GM23338 (cell line): ENCODE measurements at regions not wholly inside any gene's neighbourhood (a gene's known extent, or its start where the extent isn't known, plus 50 kb on each side); places are given as distances from the start of the nearest gene placed in this dataset.

Experiments
- ATAC-seq: fragments of 200-7000 bp; cut with Tn5 transposase; 3 replicates; pipeline ENCODE4 v1.9.1; 2020
- DNase-seq: peaks from one replicate; pipeline ENCODE4 v3.0.0-alpha.2; 2015; ENCODE audit warnings: low spot score
- H2AFZ ChIP-seq: fragments of 200-600 bp; sonication (generic); 2 replicates; pipeline ENCODE4 v1.8.0; 2016; ENCODE audit warnings: antibody characterized with exemption, mild to moderate bottlenecking, moderate library complexity
- H3F3A ChIP-seq: fragments of 200-600 bp; sonication (generic); replicated peaks from 2 replicates; pipeline ENCODE4 v1.8.0; 2017; ENCODE audit warnings: antibody characterized with exemption, mixed run types, low read depth
- H3K27ac ChIP-seq: fragments of 200-600 bp; sonication (generic); 2 replicates; pipeline ENCODE4 v1.6.1; 2016; ENCODE audit warnings: low read depth
- H3K27me3 ChIP-seq: fragments of 200-600 bp; sonication (generic); 2 replicates; pipeline ENCODE4 v1.8.0; 2016; ENCODE audit warnings: mild to moderate bottlenecking, mixed run types, moderate library complexity; ENCODE audit not compliant: insufficient read depth
- H3K36me3 ChIP-seq: fragments of 200-600 bp; sonication (generic); 2 replicates; pipeline ENCODE4 v1.8.0; 2016; ENCODE audit warnings: mild to moderate bottlenecking; ENCODE audit not compliant: insufficient read depth
- H3K4me1 ChIP-seq: fragments of 200-600 bp; sonication (generic); 2 replicates; pipeline ENCODE4 v1.8.0; 2016; ENCODE audit warnings: mild to moderate bottlenecking, moderate library complexity; ENCODE audit not compliant: insufficient read depth
- H3K4me2 ChIP-seq: fragments of 200-600 bp; sonication (generic); 2 replicates; pipeline ENCODE4 v1.7.1; 2017; ENCODE audit warnings: mixed run types
- H3K4me3 ChIP-seq: fragments of 200-600 bp; sonication (generic); 2 replicates; pipeline ENCODE4 v1.6.1; 2016; ENCODE audit warnings: mixed run types
- H3K79me2 ChIP-seq: fragments of 200-600 bp; sonication (generic); replicated peaks from 2 replicates; pipeline ENCODE4 v1.8.0; 2017; ENCODE audit warnings: mild to moderate bottlenecking; ENCODE audit not compliant: insufficient read depth
- H3K9me2 ChIP-seq: fragments of 200-600 bp; sonication (generic); 2 replicates; pipeline ENCODE4 v1.8.0; 2017; ENCODE audit not compliant: insufficient read depth
- H4K20me1 ChIP-seq: fragments of 200-600 bp; sonication (generic); replicated peaks from 2 replicates; pipeline ENCODE4 v1.8.0; 2017; ENCODE audit warnings: mild to moderate bottlenecking; ENCODE audit not compliant: insufficient read depth
- H3K27ac Mint-ChIP-seq: 2 replicates; pipeline ENCODE4 v1.8.0; 2020; ENCODE audit warnings: inconsistent platforms, mild to moderate bottlenecking, moderate library complexity, mixed read lengths
- H3K27me3 Mint-ChIP-seq: 3 replicates; pipeline ENCODE4 v1.8.0; 2022; ENCODE audit warnings: low read depth, mild to moderate bottlenecking, moderate library complexity, mixed read lengths, inconsistent platforms; ENCODE audit not compliant: insufficient read depth, poor library complexity
- H3K36me3 Mint-ChIP-seq: 3 replicates; pipeline ENCODE4 v1.8.0; 2021; ENCODE audit warnings: low read depth, mild to moderate bottlenecking, inconsistent platforms, moderate library complexity, mixed read lengths
- H3K4me1 Mint-ChIP-seq: 3 replicates; pipeline ENCODE4 v1.8.0; 2020; ENCODE audit warnings: mild to moderate bottlenecking, inconsistent platforms, mixed read lengths
- H3K4me3 Mint-ChIP-seq: 3 replicates; pipeline ENCODE4 v1.8.0; 2021; ENCODE audit warnings: moderate library complexity, mild to moderate bottlenecking, inconsistent platforms, mixed read lengths
- H3K9me3 Mint-ChIP-seq: 3 replicates; pipeline ENCODE4 v1.8.0; 2020; ENCODE audit warnings: moderate library complexity, mild to moderate bottlenecking, inconsistent platforms, mixed read lengths
- CREB1 ChIP-seq: fragments of 250-450 bp; sonication (Bioruptor Pico); IDR thresholded peaks from 2 replicates; pipeline ENCODE4 v1.5.0; 2020; ENCODE audit warnings: low read depth, mild to moderate bottlenecking, moderate library complexity
- CTCF ChIP-seq, 2 experiments: fragments of 200-600 bp in 1 of 2; sonication (generic) in 1 of 2; conservative IDR thresholded peaks; 2 replicates each; pipeline versions ENCODE4 v1.5.1 to v1.6.1; 2016 to 2017; ENCODE audit warnings: antibody characterized with exemption in 2 of 2, low read depth in 2 of 2, mild to moderate bottlenecking in 2 of 2, moderate library complexity in 1 of 2
- EZH2 ChIP-seq: fragments of 200-600 bp; sonication (generic); IDR thresholded peaks from one replicate; pipeline ENCODE4 v1.8.0; 2017; ENCODE audit warnings: antibody characterized with exemption, mild to moderate bottlenecking, low read depth; ENCODE audit not compliant: unreplicated experiment
- EZH2phosphoT487 ChIP-seq: fragments of 200-600 bp; sonication (generic); IDR thresholded peaks from one replicate; pipeline ENCODE4 v1.8.1; 2018; ENCODE audit warnings: antibody characterized with exemption; ENCODE audit not compliant: unreplicated experiment
- JUNB ChIP-seq: IDR thresholded peaks from one replicate; pipeline ENCODE4 v1.6.1; 2016; ENCODE audit warnings: antibody characterized with exemption; ENCODE audit not compliant: unreplicated experiment
- NANOG ChIP-seq: IDR thresholded peaks from 2 replicates; pipeline ENCODE4 v1.6.1; 2016; ENCODE audit warnings: antibody characterized with exemption, borderline replicate concordance
- REST ChIP-seq: IDR thresholded peaks from one replicate; pipeline ENCODE4 v1.6.1; 2018; ENCODE audit warnings: antibody characterized with exemption; ENCODE audit not compliant: unreplicated experiment
- STAT1 ChIP-seq: IDR thresholded peaks from one replicate; pipeline ENCODE4 v1.6.1; 2016; ENCODE audit warnings: antibody characterized with exemption; ENCODE audit not compliant: unreplicated experiment
- ZNF114 ChIP-seq: fragments of 250-450 bp; sonication (Bioruptor Pico); IDR thresholded peaks from 2 replicates; pipeline ENCODE4 v1.5.0; 2020; ENCODE audit warnings: mild to moderate bottlenecking, moderate library complexity
- ZNF331 ChIP-seq: fragments of 250-450 bp; sonication (Bioruptor Pico); IDR thresholded peaks from 2 replicates; pipeline ENCODE4 v1.5.0; 2020; ENCODE audit warnings: low read depth, mild to moderate bottlenecking, moderate library complexity

- TF ChIP-seq REST: no peak
- no peak for TF ChIP-seq JUNB
- TF ChIP-seq CTCF (conservative IDR thresholded peaks at IDR 0.05; ENCODE audit: low read depth in 2 of 2): no peak
- no peak for TF ChIP-seq NANOG
- no peak for TF ChIP-seq CREB1
- no peak for TF ChIP-seq EZH2phosphoT487
These were observed 971.6 kb upstream of the MBL2 start (continued) for GRCh38 chr10:53744176-53744575.

GRCh38 chr10:53737132-53737531 is 964.5 kb upstream of the MBL2 start:
- Mint-ChIP-seq H3K27me3 (no peaks in the 10 kb centered on the region), H3K9me3 (peaks cover 2% of the 10 kb centered on the region; the same call in 1 of the 3 replicates), H3K4me1 (no peaks in the 10 kb centered on the region), H3K27ac (no peak overlapping the region), H3K36me3 (no peaks in the 10 kb centered on the region), H3K4me3 (no peak overlapping the region)
- Histone ChIP-seq H3K9me2 (no peaks in the 10 kb centered on the region), H4K20me1 (no peaks in the 10 kb centered on the region), H3K79me2 (no peaks in the 10 kb centered on the region), H3K4me2 (no peak overlapping the region), H3K4me1 (no peaks in the 10 kb centered on the region), H3F3A (no peaks in the 10 kb centered on the region), H3K27me3 (no peaks in the 10 kb centered on the region), H2AFZ (no peak overlapping the region), H3K27ac (no peak overlapping the region), H3K4me3 (no peak overlapping the region), H3K36me3 (no peaks in the 10 kb centered on the region)
- ATAC-seq (no peak), DNase-seq (no peak)
- no peak for TF ChIP-seq ZNF114 (CRISPR knock-in tag)
- no peak for TF ChIP-seq STAT1
- TF ChIP-seq ZNF331 (CRISPR knock-in tag): no peak
- TF ChIP-seq EZH2: no peak
- TF ChIP-seq NANOG: no peak
- no peak for TF ChIP-seq EZH2phosphoT487
